ENCODE measurements at regions not wholly inside any gene's neighbourhood (a gene's known extent, or its start where the extent isn't known, plus 50 kb on each side); places are given as distances from the start of the nearest gene placed in this dataset.
"Not testable (repeated sequence)": the region's sequence is repeated elsewhere in the genome, so short reads cannot be mapped to it uniquely, and the experiment has no call there.

DNA sequence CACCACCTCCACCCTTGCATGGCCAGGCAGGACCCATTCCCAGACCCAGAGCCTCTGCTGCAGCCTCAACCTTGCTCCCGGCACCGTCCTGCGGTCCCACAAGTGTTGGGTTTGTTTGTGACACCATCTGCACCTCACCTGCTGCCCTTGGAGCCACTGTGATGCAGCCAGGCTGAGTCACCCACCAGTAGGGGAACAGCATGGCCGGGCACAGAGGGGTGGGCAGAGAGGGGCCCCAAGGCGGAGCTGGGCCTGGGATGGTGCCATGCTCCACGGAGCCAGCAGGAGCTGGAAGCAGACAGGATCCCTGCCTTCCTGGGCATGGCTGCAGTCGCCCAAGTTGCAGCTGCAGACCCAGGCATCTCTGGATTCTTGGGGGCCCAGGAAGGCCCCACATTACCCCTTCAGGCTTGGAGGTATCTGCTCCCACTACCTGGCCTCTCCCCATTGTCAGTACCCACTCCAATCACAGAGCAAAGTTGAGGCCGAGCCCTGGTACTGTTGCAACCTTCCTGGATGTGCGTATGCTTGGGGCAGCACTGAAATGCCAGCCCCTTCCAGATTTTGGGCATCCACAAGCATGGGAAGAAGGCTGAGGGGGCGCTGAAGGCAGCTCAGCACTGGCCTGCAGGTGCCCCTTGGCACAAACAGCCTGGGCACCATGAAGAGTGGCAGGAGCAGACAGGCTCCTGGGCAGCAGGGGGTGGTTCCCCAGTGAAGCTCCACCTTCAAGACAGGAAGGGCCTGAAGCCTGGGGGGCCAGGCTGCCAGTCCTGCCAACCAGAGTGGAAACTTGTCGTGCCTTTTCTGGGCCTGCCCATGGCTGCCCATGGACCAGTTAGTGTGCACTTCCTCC, 172.8 kb downstream of the MATN1 start:
- no peak for DNase-seq

DNA sequence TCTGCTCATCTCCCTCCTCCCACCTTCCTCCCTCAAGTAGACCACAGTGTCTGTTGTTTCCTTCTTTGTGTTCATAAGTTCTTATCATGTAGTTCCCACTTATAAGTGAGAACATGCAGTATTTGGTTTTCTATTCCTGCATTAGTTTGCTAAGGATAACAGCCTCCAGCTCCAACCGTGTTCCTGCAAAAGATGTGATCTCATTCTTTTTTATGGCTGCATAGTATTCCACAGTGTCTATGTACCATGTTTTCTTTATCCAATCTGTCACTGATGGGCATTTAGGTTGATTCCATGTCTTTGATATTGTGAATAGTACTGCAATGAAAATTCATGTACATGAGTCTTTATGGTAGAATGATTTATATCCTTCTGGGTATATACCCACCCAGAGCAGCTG, 173.5 kb downstream of the MATN1 start:
- DNase-seq = not testable (repeated sequence)

DNA sequence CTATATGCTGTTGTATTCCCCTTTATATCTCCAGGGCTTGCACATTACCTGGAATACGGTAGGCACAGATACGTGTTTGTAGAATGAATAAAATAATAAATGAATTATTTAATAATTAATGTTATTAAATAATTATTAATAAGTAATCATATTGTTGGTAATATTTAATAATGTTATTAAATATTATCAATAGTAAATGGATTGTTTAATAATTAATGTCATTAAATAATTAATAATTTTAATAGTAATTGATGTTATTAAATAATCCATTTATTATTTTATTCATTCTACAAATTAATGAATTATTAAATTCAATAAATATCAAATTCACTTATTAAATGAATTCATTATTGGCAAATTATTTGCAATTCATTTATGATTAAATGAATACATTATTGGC, 175.1 kb downstream of the MATN1 start:
- no peak for DNase-seq

DNA sequence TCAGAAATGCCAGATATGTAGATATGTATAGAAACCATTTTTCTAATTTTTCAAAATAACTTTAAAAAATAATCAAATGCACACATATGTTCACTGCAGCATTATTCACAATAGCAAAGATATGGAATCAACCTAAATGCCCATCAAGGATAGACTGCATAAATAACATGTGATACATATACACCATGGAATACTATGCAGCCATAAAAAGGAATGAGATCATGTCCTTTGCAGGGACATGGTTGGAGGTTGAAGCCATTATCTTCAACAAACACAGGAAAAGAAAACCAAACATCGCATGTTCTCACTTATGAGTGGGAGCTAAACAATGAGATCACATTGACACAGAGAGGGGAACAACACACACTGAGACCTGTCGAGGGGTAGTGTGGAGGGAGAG, 176.1 kb downstream of the MATN1 start:
- not testable (repeated sequence) for DNase-seq

DNA sequence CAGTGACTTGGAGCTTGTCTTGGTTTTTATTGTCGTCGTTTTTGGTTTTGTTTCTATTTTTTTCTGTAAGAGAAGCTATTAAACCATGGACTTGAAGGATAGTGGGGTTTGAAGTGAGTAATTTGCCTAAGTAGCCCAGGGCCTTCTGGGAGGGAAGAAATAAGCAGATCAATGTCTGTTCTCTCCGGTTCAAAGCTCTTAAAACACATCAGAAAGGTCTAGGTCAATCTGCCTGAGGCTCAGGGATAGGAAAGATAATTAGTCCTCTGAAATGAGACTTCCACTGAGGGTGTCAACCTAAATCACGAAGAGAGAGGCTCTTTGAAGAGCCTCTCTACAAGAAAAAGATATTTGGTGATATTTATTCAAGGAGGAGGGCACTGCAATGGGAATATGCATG, 178.0 kb downstream of the MATN1 start:
- no peak for DNase-seq

DNA sequence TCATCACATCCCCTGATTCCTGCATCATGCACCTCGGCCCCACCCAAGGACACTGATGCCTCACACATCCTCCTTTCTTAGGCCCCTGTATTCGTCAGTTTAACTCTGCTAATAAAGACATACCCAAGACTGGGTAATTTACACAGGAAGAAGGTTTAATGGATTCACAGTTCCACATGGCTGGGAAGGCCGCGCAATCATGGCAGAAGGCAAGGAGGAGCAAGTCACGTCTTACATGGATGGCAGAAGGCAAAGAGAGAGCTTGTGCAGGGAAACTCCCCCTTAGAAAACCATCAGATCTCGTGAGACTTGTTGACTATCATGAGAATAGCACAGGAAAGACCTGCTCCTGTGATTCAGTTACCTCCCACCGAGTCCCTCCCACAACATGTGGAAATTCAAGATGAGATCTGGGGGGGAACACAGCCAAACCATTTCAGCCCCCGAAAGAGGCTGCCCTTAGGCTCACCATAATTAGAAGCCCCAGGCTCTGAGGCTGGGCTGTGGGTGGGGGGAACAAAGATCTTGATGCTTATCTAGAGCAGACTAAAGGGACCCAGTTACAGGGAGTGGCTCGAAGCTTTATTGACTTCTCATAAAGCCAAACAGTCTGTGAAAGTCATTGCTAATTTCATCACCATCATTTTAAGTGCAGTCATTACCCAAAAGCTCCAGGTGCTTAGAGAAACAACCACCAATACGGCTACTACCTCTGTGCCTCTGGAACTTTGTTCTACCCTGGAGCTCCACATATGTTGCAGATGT, 181.5 kb downstream of the MATN1 start:
- DNase-seq = no peak

DNA sequence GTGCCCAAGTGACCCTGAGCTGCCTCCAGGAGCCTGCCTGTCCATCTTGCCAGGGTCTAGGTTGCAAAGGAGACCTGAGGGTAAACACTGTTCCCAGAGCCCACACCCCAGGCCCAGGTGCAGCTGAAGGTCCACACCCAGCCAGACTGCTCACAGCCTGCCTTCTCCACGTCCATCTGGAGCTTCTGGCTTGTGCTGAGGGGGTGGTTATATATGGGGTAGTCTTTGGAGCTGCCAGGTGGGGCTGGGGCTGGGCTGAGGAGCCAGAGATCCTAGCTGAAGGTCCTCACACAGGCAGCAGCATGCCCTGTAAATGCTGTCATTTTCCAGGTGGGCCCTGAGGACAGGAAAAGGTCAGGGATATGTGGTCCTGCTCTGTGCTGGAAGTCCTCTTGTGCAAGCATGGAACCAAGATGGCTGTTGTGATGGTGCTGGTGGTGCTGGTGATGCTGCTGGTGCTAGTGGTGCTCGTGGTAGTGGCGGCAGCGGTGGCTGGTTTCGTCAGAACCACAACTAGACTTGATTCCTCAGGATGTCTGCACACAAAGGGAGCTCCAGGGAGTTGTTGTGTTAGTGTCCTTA, 182.7 kb downstream of the MATN1 start:
- no peak for DNase-seq

DNA sequence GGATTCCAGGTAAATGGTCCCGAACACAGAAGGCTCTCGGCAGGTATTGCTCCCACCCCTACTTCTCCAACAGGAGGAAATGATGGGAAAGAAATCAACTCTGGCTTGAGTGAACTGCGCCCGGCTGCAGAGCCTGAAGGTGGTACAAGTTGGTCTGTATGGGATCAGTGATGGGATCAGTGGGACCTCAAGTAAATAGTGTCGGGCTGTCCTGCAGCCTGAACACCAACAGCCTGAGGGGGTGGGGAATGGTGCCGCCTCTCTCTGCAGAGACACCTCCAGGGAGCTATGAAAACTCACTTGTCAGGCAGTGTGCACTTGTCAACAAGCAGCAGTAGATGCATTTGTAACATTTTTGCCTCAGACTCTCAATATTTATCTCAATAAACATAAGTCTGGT, 183.5 kb downstream of the MATN1 start:
- DNase-seq = no peak

DNA sequence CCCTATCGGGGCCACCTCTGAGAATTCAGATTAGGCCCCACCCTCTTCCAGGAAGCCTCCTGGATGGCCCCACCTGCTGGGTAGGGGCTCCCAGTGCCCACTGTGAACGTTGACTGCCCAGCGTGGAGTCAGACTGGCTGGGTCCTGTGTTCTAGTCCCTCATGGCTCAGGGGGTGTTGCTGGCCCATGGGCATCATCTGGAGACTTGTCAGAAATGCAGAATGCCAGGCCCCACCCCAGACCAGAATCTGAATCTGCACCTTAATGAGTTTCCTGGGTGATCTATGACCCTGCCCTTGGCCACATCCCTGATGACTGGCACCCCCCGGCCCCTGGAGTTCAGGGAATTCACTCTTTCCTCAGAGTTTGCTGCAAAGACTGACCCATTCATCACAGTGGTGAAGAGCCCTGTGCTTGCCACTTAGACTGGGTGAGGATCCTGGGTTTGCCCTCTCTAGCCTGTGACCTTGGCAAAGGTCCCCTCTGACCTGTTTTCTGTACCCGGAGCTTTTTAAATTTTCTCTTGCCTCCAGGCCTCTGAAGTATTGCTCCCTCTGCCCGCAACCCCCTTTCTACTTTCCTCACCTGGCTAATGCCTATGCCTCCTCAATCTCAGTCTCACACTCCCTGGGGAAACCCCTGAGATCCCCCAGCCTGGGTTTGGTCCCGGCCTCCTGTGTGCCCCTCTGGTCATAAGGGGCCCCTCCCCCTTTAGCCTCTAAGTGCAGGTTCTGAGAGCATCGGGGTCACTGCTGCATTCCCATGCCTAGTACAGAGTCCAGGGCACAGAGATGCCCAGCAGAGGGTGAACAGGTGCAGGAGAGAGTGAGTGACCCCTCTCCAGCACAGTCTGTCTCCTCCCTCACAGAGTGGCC, 184.2 kb downstream of the MATN1 start:
- no peak for DNase-seq

DNA sequence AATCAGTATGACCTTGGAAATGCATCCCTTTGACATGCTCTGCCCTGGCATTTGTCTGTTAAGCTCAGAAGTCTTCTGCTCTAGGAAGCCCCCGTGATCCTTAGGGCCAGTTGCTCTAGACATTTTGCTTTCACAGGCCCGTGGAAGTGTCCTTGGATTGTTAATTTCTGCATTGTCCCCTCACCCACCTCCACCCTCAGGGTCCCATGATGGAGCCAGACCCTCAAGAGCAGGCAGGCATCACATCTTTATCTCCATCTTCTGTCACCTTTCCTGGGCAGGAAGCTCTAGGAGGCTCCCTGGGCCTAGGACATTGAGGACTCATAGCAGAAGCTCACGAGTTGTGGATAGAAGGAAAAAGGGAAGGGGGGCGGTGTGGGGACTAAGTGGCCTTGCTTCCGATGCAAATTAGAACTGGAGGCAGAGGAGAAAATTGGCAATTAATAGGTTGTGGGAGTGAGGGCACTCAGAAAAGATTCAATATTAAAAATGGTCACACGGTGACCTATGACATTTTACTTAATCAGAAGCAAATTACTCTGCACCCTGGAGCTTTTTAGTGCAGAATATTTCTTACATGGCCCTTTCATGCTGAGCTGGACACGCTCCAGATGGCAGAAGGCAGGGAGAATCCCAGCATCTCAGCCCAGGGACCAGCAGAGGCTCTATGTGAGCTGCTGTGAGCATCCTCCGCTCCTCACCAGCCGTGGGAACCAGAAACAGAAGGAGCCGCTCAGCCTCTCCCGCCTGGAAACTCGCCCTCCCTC, 185.0 kb downstream of the MATN1 start:
- no peak for DNase-seq

DNA sequence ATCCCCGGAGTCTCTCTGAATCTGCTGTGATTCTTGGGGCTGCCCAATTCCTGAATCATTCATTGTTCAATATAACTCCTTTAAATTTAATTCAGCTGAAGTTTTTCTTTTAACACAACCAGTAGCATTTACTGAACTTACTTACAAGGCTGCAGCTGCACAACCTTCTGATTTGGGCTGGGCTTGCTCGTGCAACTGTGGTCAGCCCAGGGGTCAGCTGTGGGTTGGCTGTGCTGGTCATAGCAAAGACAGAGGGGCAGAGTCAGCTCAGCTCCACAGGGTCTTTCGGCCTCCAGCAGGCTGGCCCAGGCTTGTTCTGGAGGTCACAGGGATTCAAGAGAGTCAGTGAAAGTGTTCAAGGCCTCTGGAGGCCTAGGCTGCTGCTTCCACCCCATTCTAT, 186.1 kb downstream of the MATN1 start:
- DNase-seq = no peak

DNA sequence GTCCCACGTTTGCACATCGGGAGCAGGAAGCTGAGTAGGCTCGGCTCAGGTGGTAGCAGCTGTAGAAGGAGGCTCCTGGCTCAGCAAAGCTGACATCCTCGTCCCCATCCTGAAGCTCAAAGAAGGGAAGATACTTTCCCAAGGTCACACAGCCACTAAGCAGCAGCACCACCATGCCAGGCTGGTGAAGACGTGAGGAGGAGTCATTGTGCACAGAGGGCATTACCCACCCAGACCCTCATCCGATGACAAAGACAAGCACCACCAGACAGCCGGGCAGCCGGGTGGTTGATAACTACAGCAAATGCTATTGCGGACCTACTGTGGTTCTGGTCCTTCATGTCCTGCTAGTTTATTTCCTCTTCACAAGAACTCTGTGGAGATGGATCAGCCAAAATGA, 186.9 kb downstream of the MATN1 start:
- DNase-seq = no peak

DNA sequence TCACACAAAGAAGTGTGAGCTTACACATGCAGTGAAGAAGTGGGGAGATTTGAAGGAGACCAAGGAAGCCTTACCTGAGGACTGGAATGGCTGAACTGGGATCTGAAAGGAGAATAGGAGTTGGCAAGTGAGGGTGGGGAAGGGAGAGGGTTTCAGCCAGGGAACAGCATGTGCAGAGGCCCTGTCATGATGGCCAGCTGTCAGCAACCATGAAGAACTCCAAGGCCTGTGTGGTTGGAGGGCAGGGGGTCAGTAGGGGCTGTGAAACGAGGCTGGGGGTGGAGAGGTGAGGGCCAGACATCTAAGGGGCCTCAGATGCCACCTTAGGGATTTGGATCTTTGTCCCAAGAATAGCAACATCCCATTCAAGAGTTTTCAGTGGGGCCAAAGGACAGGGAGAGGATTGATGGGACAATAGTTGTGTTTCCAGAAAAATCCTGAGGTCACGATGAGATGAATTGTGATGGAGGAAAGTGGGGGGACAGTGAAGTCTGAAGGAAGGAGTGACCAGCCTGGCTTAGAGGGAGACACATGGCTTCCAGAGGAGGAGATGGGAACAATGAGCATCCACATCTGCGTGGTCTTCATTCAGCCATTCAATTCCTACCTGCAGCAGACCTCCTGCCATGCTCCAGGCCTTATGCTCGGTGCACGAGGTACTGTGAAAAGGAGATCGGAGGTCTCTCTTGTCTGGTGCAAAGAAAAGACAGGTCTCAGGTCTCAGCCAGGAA, 187.6 kb downstream of the MATN1 start:
- no peak for DNase-seq

DNA sequence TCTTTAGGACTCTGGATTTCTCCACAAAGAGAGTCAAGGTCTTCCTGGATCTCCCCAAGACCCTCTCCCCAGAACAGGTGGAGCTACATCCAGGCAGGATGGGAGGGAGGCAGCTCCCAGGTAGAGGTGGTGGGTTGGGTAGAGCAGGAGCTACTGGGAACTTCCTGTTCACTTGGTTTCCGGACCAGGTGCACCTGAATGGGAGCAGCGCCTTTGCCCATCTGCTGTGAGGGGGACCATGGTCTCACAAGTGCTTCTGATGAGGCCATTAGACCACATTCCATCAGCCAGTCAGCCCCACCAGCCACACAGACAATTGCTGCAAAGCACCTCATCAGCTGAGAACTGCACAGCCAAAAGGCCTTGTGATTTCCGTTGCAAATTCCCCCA, 188.8 kb downstream of the MATN1 start:
- no peak for DNase-seq

DNA sequence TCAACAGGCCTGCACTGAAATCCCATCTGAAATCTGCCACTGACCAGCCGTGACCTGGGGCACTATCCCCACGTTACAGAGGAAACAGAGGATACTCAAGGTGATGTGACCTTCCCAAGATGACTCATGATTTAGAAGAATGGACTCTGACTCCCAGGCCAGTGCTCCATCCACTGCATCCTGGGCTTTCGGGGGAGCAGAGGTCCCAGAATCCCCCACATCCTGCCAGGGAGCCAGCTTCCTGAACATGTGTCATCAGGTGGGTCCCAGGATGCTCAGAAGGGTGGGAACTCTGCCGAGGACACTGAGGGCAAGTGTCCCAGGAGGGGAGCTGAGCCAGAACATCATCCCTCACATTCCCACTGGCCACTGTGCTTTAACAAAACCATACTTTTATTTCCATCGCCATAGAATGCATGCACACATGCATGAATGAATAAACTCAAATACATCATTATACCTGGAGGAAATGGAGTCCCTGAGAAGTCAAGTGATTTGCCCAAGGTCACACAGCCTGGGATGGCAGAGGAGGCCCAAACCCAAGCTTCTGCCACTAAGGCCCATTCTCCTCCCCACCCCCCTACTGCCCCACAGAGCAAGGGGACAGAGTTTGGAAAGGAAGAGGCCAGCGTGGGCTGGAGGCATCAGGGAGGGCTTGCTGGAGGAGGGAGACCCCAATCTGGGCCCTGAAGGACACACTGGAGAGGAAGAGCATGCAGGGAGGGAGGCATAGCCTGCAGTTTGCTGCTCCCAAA, 189.4 kb downstream of the MATN1 start:
- no peak for DNase-seq

DNA sequence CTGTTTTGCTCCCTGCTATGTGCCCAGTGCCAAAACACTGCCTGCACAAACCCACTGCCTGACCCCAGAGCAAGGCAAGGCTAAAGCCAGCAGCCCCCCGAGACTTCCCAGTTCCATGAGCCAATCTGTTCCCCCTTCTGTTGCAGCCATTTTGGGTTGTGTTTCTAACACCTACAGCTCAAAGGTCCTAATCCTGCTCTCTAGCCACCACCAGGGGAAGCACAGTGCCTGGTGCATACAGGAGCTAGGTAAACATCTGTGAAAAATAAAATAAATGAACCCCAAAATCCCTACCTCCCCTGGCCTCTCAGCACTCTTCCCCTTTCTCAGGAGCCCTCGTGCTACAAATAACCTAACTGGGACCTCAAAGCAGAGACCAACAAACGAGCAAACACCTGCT, 190.2 kb downstream of the MATN1 start:
- no peak for DNase-seq

DNA sequence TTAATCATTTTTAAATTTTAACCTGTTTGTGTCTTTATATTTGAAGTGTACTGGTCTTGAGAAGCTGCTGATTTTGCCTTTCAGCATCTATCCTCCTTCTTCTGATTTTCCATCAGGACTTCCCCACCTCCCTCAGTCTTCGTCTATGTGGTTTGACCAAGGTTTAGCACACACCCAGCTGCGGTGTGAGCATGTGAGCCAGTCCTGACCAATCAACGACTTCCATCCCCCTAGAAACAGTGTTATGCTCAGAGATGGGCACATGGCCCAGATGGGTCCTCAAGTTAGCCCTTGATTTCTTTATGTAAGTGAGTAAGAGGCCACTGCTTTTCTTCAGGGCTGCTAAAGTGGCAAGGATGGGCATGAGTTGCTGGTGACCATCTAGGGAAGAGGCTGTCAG, 190.8 kb downstream of the MATN1 start:
- no peak for DNase-seq

DNA sequence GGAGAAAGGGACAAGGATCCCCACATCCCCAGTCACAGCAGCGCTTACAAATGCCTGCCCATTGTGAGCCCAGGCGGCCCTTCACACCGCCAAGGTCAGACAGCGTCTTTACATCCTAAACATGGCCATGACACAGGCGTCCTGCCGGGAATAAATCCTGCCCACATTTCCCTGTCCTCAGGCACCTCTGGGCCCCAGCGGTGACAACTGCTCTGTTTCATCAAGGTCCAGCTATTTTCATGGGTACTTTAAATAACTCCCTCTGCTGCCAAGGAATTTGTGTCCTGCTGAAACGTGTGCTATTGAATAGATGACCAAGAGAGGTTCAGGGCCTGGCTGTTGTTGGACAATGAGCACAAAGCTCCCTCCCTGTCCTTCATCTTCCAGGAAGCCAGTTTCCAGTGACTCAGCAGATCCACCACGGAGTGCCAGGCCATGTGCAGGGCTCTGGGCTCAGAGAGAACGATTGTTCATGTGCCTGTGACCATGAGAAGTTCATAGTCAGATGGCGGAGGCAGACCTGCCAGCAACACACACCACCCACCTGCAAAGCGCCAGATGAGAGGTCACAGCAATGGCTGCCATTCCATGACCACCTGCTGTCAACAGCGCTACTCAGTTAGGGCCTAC, 195.8 kb downstream of the MATN1 start:
- DNase-seq = no peak

DNA sequence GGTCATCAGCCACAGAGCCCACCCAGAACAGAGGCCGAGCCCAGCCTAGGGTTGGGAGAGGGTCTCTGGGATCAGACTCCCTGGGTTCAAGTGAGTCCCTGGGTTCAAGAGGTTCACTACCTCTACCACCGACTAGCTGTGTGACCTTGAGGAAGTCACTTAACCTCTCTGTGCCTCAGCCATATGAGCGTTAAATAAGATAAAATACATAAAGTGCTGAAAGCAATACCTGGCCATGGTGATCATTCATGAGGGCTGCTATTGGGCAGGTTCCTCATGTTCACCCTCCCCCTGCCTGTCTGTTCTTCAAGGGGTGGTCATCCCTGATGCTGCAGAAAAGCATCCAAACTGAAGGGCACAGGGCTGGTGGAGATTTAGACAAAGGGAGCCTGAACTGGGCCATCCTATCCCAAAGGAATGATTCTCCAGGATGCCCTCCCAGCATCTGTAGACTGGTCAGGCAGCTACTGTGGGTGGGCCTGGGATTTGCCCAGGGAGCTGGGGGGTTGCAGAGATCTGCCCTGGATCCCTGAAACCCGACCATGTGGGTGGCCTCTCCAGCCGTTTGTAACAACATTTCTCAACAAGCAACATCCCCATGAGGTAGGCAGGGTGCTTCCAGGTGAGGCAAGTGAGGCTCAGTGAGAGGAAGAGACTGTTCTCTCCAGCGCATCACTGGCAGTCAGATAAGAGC, 196.6 kb downstream of the MATN1 start:
- no peak for DNase-seq
